HepG2 (cell line): ENCODE measurements at regions not wholly inside any gene's neighbourhood (a gene's known extent, or its start where the extent isn't known, plus 50 kb on each side); places are given as distances from the start of the nearest gene placed in this dataset.
"Not testable (repeated sequence)": the region's sequence is repeated elsewhere in the genome, so short reads cannot be mapped to it uniquely, and the experiment has no call there.

Experiments used
- ATAC-seq: fragments of 200-7000 bp; cut with Tn5 transposase; 3 replicates; pipeline ENCODE4 v1.9.1; 2020; ENCODE audit warnings: mild to moderate bottlenecking, moderate library complexity
- BruUV-seq: library from RNA; stranded (reverse); fragments of 400-500 nt; replicated peaks from 2 replicates; lab custom pipeline; 2021; lab: Mats Ljungman, UMichigan
- CTCF ChIA-PET: fragments of 300-600 bp; formaldehyde crosslinking; extraction: SDS; loops from one replicate; lab custom pipeline; 2021; ENCODE audit warnings: low total read pairs, inconsistent platforms, low intra/inter-chr PET ratio; lab: Yijun Ruan, JAX
- POLR2A ChIA-PET: fragments of 350-600 bp; sonication (Branson Sonifier 250); formaldehyde crosslinking; loops from one replicate; lab custom pipeline; 2020; ENCODE audit warnings: antibody characterized with exemption, inconsistent platforms; lab: Yijun Ruan, JAX
- DNase-seq: peaks from one replicate; pipeline ENCODE4 v3.0.0-alpha.2; 2015; ENCODE audit warnings: low spot score
- FAIRE-seq: peaks from 3 replicates; lab custom pipeline; 2011; peaks lifted over from hg19 to GRCh38; lab: Jason Lieb, UNC
- H2AFZ ChIP-seq: one replicate; pipeline ENCODE4 v1.6.1; 2011; ENCODE audit warnings: low read length, inconsistent platforms
- H3K27ac ChIP-seq: fragments of 300-600 bp; 3 replicates; pipeline ENCODE4 v1.8.0; 2011; ENCODE audit warnings: mixed run types, mild to moderate bottlenecking, mixed read lengths, low read length, inconsistent platforms; ENCODE audit not compliant: insufficient read depth; ENCODE audit errors: extremely low read length
- H3K27me3 ChIP-seq, 2 experiments: fragments of 200-600 bp in 1 of 2; 2 replicates in 1 of 2; 3 replicates in 1 of 2; pipeline versions ENCODE4 v1.6.0 to v1.8.0; 2011; ENCODE audit warnings: low read length in 2 of 2, mild to moderate bottlenecking in 2 of 2, moderate library complexity in 2 of 2, inconsistent platforms in 1 of 2; ENCODE audit not compliant: insufficient read depth in 2 of 2, control insufficient read depth in 1 of 2
- H3K36me3 ChIP-seq, 2 experiments: fragments of 200-600 bp in 1 of 2; replicated peaks in 1 of 2; 2 replicates in 1 of 2; 3 replicates in 1 of 2; pipeline versions ENCODE4 v1.5.1 to v1.8.0; 2011; ENCODE audit warnings: low read length in 2 of 2, inconsistent platforms in 1 of 2; ENCODE audit not compliant: insufficient read depth in 2 of 2, control insufficient read depth in 1 of 2
- H3K4me1 ChIP-seq: 2 replicates; pipeline ENCODE4 v1.5.1; 2012; ENCODE audit warnings: low read length, inconsistent platforms; ENCODE audit not compliant: insufficient read depth
- H3K4me2 ChIP-seq: 2 replicates; pipeline ENCODE4 v1.6.0; 2011; ENCODE audit warnings: low read depth, low read length, inconsistent platforms
- H3K4me3 ChIP-seq, 3 experiments: fragments of 200-600 bp in 1 of 3; sonication (generic), shearing (Covaris generic) in 1 of 3; replicated peaks in 1 of 3; 2 replicates each; pipeline ENCODE4 v1.5.1; 2011 to 2016; ENCODE audit warnings: low read length in 3 of 3, inconsistent platforms in 2 of 3, low read depth in 2 of 3, mild to moderate bottlenecking in 2 of 3, control low read depth in 1 of 3, mixed read lengths in 1 of 3; ENCODE audit not compliant: insufficient read depth in 1 of 3
- H3K79me2 ChIP-seq: one replicate; pipeline ENCODE4 v1.6.1; 2011; ENCODE audit warnings: low read length, inconsistent platforms; ENCODE audit not compliant: insufficient read depth
- H3K9ac ChIP-seq: 2 replicates; pipeline ENCODE4 v1.6.0; 2011; ENCODE audit warnings: mild to moderate bottlenecking, low read depth, low read length, inconsistent platforms; ENCODE audit not compliant: insufficient read depth
- H3K9me3 ChIP-seq: 2 replicates; pipeline ENCODE4 v1.5.1; 2012; ENCODE audit warnings: mild to moderate bottlenecking, low read length
- H4K20me1 ChIP-seq: 2 replicates; pipeline ENCODE4 v1.6.0; 2011; ENCODE audit warnings: inconsistent platforms, mild to moderate bottlenecking, low read length, moderate library complexity; ENCODE audit not compliant: insufficient read depth
- ISL2 ChIP-seq: sonication (generic); formaldehyde crosslinking; IDR thresholded peaks from 2 replicates; pipeline ENCODE4 v1.5.0; 2020; ENCODE audit warnings: missing genetic modification reagents
- NCOR1 ChIP-seq: fragments of 200-600 bp; sonication (generic); IDR thresholded peaks from 2 replicates; pipeline ENCODE4 v1.7.0; 2017; ENCODE audit warnings: antibody characterized with exemption, low read length, borderline replicate concordance
- PHF21A ChIP-seq: sonication (generic); formaldehyde crosslinking; IDR thresholded peaks from 2 replicates; pipeline ENCODE4 v1.5.0; 2020; ENCODE audit warnings: mild to moderate bottlenecking, missing genetic modification reagents
- THAP11 ChIP-seq: IDR thresholded peaks from 2 replicates; pipeline ENCODE4 v1.6.1; 2016; ENCODE audit warnings: missing biosample characterization, missing genetic modification reagents
- ZKSCAN5 ChIP-seq: sonication (generic); formaldehyde crosslinking; IDR thresholded peaks from 2 replicates; pipeline ENCODE4 v1.5.1; 2020; ENCODE audit warnings: mild to moderate bottlenecking, missing genetic modification reagents
- WGBS: methylation state at CpG from one replicate; pipeline ENCODE4 v1.1.6; 2017; ENCODE audit warnings: low lambda C conversion rate; 5-methylcytosine and 5-hydroxymethylcytosine counted together
- in situ Hi-C: cut with HindIII; loops from 2 replicates; pipeline ENCODE4 v1.10.0; 2017; ENCODE audit warnings: low pct_unique_long_range_greater_than_20kb; ENCODE audit not compliant: extremely low pct_ligation_motif_present
- intact Hi-C: fragments of 100-400 bp; cut with micrococcal nuclease; formaldehyde crosslinking; loops from one replicate; pipeline ENCODE4 v1.10.0; 2022; ENCODE audit not compliant: unreplicated experiment
- TF ChIP-seq, protein P1 (sequence below): sonication (generic); formaldehyde crosslinking; IDR thresholded peaks from 2 replicates; pipeline ENCODE4 v1.4.0; 2020; ENCODE audit warnings: missing genetic modification reagents
- TF ChIP-seq, protein P2 (sequence below): sonication (generic); formaldehyde crosslinking; IDR thresholded peaks from 2 replicates; pipeline ENCODE4 v1.4.0; 2020; ENCODE audit warnings: mild to moderate bottlenecking, low read depth, missing genetic modification reagents
- TF ChIP-seq, protein P3 (sequence below): sonication (generic); formaldehyde crosslinking; conservative IDR thresholded peaks from 2 replicates; pipeline ENCODE4 v1.5.0; 2020; ENCODE audit warnings: missing genetic modification reagents

DNA sequence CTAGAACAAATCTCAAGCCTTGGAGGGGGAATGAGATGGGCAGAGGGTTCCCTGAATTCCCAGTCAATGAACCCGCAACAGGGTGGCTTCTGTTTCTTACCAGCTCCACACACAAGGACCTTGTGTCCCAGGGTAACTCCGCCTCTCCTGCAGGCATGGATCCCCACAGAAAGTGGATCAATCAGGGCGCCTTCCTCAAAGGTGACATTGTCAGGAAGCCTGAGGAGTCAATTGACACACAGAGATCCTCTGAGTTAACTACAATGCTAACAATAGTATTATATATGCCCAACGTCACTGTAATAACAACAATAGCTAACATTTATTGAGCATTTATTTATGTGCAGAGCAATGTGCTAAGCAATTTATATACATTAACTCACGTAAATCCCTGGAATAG, 98.8 kb downstream of the TRIM69 start:
- H3K79me2 ChIP-seq, H2AFZ ChIP-seq, BruUV-seq, H4K20me1 ChIP-seq, H3K36me3 ChIP-seq, ATAC-seq, in situ Hi-C loops, H3K27me3 ChIP-seq, H3K4me3 ChIP-seq, H3K27ac ChIP-seq, H3K4me2 ChIP-seq, FAIRE-seq, H3K9ac ChIP-seq, DNase-seq, intact Hi-C loops, CTCF ChIA-PET: not testable (repeated sequence)
- 79% methylated on average over 2 of the region's 5 CpGs for WGBS
- H3K4me1 ChIP-seq: peaks cover 86% of the 10 kb centered on the region
- TF ChIP-seq, protein P1, sequence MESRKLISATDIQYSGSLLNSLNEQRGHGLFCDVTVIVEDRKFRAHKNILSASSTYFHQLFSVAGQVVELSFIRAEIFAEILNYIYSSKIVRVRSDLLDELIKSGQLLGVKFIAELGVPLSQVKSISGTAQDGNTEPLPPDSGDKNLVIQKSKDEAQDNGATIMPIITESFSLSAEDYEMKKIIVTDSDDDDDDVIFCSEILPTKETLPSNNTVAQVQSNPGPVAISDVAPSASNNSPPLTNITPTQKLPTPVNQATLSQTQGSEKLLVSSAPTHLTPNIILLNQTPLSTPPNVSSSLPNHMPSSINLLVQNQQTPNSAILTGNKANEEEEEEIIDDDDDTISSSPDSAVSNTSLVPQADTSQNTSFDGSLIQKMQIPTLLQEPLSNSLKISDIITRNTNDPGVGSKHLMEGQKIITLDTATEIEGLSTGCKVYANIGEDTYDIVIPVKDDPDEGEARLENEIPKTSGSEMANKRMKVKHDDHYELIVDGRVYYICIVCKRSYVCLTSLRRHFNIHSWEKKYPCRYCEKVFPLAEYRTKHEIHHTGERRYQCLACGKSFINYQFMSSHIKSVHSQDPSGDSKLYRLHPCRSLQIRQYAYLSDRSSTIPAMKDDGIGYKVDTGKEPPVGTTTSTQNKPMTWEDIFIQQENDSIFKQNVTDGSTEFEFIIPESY: peak; percentile 56; the same call in 1 of the 2 replicates
- TF ChIP-seq, all 625 proteins: peak for 1; not testable (repeated sequence) for 624
- POLR2A ChIA-PET, H3K9me3 ChIP-seq: not testable (repeated sequence)

DNA sequence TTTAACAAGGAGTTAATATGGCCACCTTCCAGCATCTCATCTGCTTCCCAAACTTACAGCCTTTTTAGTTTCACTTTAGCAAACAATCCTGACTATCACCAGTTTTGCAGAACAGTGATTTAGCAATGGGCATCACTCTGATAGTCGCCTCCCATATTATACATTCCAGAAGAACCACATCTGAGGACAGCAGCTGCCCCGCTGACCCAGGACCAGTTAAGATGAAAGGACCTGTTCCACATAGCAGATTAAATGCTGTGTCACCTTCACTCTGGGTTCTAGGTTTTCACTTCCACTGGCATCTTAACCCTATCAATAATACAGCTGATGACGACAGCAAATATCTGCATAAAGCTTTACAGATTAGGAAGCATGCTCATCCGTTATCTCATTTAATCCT, 99.8 kb downstream of the TRIM69 start:
- ChIA-PET CTCF (no interaction called here), POLR2A (interaction anchor here (1.0 kb wide), 1 partner anchor 24 kb away, joined by 5 read pairs; no protein-coding TSS in a partner anchor)
- no TSS peak for BruUV-seq
- H4K20me1 ChIP-seq: no peaks in the 10 kb centered on the region
- FAIRE-seq (no peak), DNase-seq (peak; percentile 97), ATAC-seq (peak; percentile 90)
- H2AFZ ChIP-seq: no peak overlapping the region
- H3K27ac ChIP-seq: peak overlapping the region; percentile 50
- peak overlapping the region; percentile 39 for H3K4me2 ChIP-seq
- H3K36me3 ChIP-seq: no peaks in the 10 kb centered on the region
- intact Hi-C loops (no loop called here), in situ Hi-C loops (no loop called here)
- no peaks in the 10 kb centered on the region for H3K79me2 ChIP-seq
- 0 out of 2 replicates have a peak overlapping the region, but pooled peaks have one; percentile 3 for H3K9ac ChIP-seq
- 5% methylated on average over 4 of the region's 4 CpGs for WGBS
- no peaks in the 10 kb centered on the region for H3K27me3 ChIP-seq
- H3K9me3 ChIP-seq: no peaks in the 10 kb centered on the region
- H3K4me1 ChIP-seq: peaks cover 75% of the 10 kb centered on the region
- no peak overlapping the region for H3K4me3 ChIP-seq
- TF ChIP-seq ISL2 (CRISPR knock-in tag) (peak; percentile 95), ZKSCAN5 (CRISPR knock-in tag) (0 out of 2 replicates have a peak, but pooled peaks have one; percentile 50), THAP11 (CRISPR knock-in tag) (peak; percentile 49), NCOR1 (peak; percentile 61; the same call in 1 of the 2 replicates), PHF21A (peak; percentile 72)
- TF ChIP-seq, protein P2, sequence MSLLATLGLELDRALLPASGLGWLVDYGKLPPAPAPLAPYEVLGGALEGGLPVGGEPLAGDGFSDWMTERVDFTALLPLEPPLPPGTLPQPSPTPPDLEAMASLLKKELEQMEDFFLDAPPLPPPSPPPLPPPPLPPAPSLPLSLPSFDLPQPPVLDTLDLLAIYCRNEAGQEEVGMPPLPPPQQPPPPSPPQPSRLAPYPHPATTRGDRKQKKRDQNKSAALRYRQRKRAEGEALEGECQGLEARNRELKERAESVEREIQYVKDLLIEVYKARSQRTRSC: no peak
- TF ChIP-seq, protein P3, sequence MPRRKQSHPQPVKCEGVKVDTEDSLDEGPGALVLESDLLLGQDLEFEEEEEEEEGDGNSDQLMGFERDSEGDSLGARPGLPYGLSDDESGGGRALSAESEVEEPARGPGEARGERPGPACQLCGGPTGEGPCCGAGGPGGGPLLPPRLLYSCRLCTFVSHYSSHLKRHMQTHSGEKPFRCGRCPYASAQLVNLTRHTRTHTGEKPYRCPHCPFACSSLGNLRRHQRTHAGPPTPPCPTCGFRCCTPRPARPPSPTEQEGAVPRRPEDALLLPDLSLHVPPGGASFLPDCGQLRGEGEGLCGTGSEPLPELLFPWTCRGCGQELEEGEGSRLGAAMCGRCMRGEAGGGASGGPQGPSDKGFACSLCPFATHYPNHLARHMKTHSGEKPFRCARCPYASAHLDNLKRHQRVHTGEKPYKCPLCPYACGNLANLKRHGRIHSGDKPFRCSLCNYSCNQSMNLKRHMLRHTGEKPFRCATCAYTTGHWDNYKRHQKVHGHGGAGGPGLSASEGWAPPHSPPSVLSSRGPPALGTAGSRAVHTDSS (CRISPR knock-in tag): no peak
